ENCODE measurements at regions not wholly inside any gene's neighbourhood (a gene's known extent, or its start where the extent isn't known, plus 50 kb on each side); places are given as distances from the start of the nearest gene placed in this dataset.
"Not testable (repeated sequence)": the region's sequence is repeated elsewhere in the genome, so short reads cannot be mapped to it uniquely, and the experiment has no call there.

- no peak for DNase-seq (ENCODE audit: low spot score in 2 of 2)
- Histone ChIP-seq H3K4me3 (no peak overlapping the region), H3K27ac (no peak overlapping the region), H3K4me1 (no peaks in the 10 kb centered on the region), H3K36me3 (no peaks in the 10 kb centered on the region), H3K9me3 (no peaks in the 10 kb centered on the region), H3K27me3 (no peaks in the 10 kb centered on the region)
- no peak for TF ChIP-seq CTCF (IDR thresholded peaks at IDR 0.05)
- no peak for TF ChIP-seq EP300 (IDR thresholded peaks at IDR 0.05)
- TF ChIP-seq POLR2A (IDR thresholded peaks at IDR 0.05) = no peak
- TF ChIP-seq POLR2AphosphoS5 (IDR thresholded peaks at IDR 0.05) = no peak
- WGBS = 90% methylated on average over 4 of the region's 4 CpGs
Measured at GRCh38 chr1:195185321-195185720, 1422.9 kb downstream of the KCNT2 start.

GRCh38 chr1:195173753-195174152, 1434.5 kb downstream of the KCNT2 start:
- Histone ChIP-seq H3K4me1 (no peaks in the 10 kb centered on the region), H3K9me3 (no peaks in the 10 kb centered on the region), H3K27ac (no peak overlapping the region), H3K36me3 (no peaks in the 10 kb centered on the region), H3K27me3 (no peaks in the 10 kb centered on the region), H3K4me3 (no peak overlapping the region)
- no peak for DNase-seq (ENCODE audit: low spot score in 2 of 2)
- TF ChIP-seq CTCF (IDR thresholded peaks at IDR 0.05) = no peak
- TF ChIP-seq EP300 (IDR thresholded peaks at IDR 0.05) = no peak
- no peak for TF ChIP-seq POLR2A (IDR thresholded peaks at IDR 0.05)
- TF ChIP-seq POLR2AphosphoS5 (IDR thresholded peaks at IDR 0.05) = no peak

- WGBS = 67% methylated on average over 1 of the region's 1 CpG
- H3K4me1 ChIP-seq; H3K27ac ChIP-seq; H3K4me3 ChIP-seq; H3K36me3 ChIP-seq; DNase-seq (ENCODE audit: low spot score in 2 of 2); H3K9me3 ChIP-seq; H3K27me3 ChIP-seq: not testable (repeated sequence)
Measured at GRCh38 chr1:195159795-195160194, 1448.4 kb downstream of the KCNT2 start.

- Histone ChIP-seq H3K4me1 (no peaks in the 10 kb centered on the region), H3K27me3 (no peaks in the 10 kb centered on the region), H3K4me3 (no peak overlapping the region), H3K27ac (no peak overlapping the region), H3K36me3 (no peaks in the 10 kb centered on the region), H3K9me3 (no peaks in the 10 kb centered on the region)
- TF ChIP-seq CTCF (IDR thresholded peaks at IDR 0.05) (no peak), POLR2AphosphoS5 (IDR thresholded peaks at IDR 0.05) (no peak), EP300 (IDR thresholded peaks at IDR 0.05) (no peak), POLR2A (IDR thresholded peaks at IDR 0.05) (no peak)
- 83% methylated on average over 4 of the region's 4 CpGs for WGBS
- DNase-seq (ENCODE audit: low spot score in 2 of 2) = no peak
Measured at GRCh38 chr1:195158091-195158490, 1450.1 kb downstream of the KCNT2 start.

GRCh38 chr1:195153107-195153506, 1455.1 kb downstream of the KCNT2 start:
- no peak for TF ChIP-seq POLR2AphosphoS5 (IDR thresholded peaks at IDR 0.05)
- no peak for TF ChIP-seq EP300 (IDR thresholded peaks at IDR 0.05)
- no peak for TF ChIP-seq CTCF (IDR thresholded peaks at IDR 0.05)
- no peak for TF ChIP-seq POLR2A (IDR thresholded peaks at IDR 0.05)
- Histone ChIP-seq H3K9me3 (no peaks in the 10 kb centered on the region), H3K4me1 (no peaks in the 10 kb centered on the region), H3K36me3 (no peaks in the 10 kb centered on the region), H3K27me3 (no peaks in the 10 kb centered on the region), H3K4me3 (no peak overlapping the region), H3K27ac (no peak overlapping the region)
- WGBS = 86% methylated on average over 1 of the region's 1 CpG
- no peak for DNase-seq (ENCODE audit: low spot score in 2 of 2)

- H3K4me3 ChIP-seq = no peak overlapping the region
- no peaks in the 10 kb centered on the region for H3K9me3 ChIP-seq
- no peak for DNase-seq (ENCODE audit: low spot score in 2 of 2)
- no peaks in the 10 kb centered on the region for H3K27me3 ChIP-seq
- H3K36me3 ChIP-seq = no peaks in the 10 kb centered on the region
- H3K27ac ChIP-seq = no peak overlapping the region
- H3K4me1 ChIP-seq = no peaks in the 10 kb centered on the region
- TF ChIP-seq EP300 (IDR thresholded peaks at IDR 0.05) = no peak
- no peak for TF ChIP-seq POLR2A (IDR thresholded peaks at IDR 0.05)
- TF ChIP-seq POLR2AphosphoS5 (IDR thresholded peaks at IDR 0.05) = no peak
- no peak for TF ChIP-seq CTCF (IDR thresholded peaks at IDR 0.05)
- 98% methylated on average over 3 of the region's 3 CpGs for WGBS
Measured at GRCh38 chr1:195150768-195151167, 1457.5 kb downstream of the KCNT2 start.
